IMR-90 (cell line): ENCODE measurements at regions not wholly inside any gene's neighbourhood (a gene's known extent, or its start where the extent isn't known, plus 50 kb on each side); places are given as distances from the start of the nearest gene placed in this dataset.
A peak's percentile ranks its signal among the peaks of the same experiment; 100 is the strongest.

Source experiments
- ATAC-seq: fragments of 200-7000 bp; cut with Tn5 transposase; 2 replicates; pipeline ENCODE4 v1.9.1; 2020; ENCODE audit warnings: low read depth, mild to moderate bottlenecking, moderate library complexity
- BruUV-seq: library from RNA; stranded (reverse); fragments of 400-500 nt; replicated peaks from 2 replicates; lab custom pipeline; 2021; lab: Mats Ljungman, UMichigan
- CTCF ChIA-PET: fragments of 300-600 bp; formaldehyde crosslinking; extraction: SDS; loops from one replicate; lab custom pipeline; 2021; ENCODE audit warnings: antibody characterized with exemption; lab: Yijun Ruan, JAX
- POLR2A ChIA-PET: fragments of 300-600 bp; sonication (Branson Sonifier 250); formaldehyde crosslinking; loops from one replicate; lab custom pipeline; 2022; ENCODE audit warnings: antibody characterized with exemption; ENCODE audit not compliant: unreplicated experiment; lab: Charles Lee
- DNase-seq: peaks from one replicate; pipeline ENCODE4 v3.0.0; 2013
- H2AFZ ChIP-seq: replicated peaks from 2 replicates; pipeline ENCODE3; 2013; ENCODE audit warnings: low read length, mild to moderate bottlenecking; ENCODE audit not compliant: poor library complexity
- H2AK5ac ChIP-seq: 2 replicates; pipeline ENCODE4 v1.6.1; 2013; ENCODE audit warnings: low read depth, low read length, inconsistent platforms
- H2AK9ac ChIP-seq: replicated peaks from 2 replicates; pipeline ENCODE3; 2013; ENCODE audit warnings: mild to moderate bottlenecking, low read depth, low read length, moderate library complexity; ENCODE audit not compliant: poor library complexity
- H2BK120ac ChIP-seq: 2 replicates; pipeline ENCODE4 v1.6.1; 2013; ENCODE audit warnings: low read depth, low read length, inconsistent platforms
- H2BK15ac ChIP-seq: 3 replicates; pipeline ENCODE4 v1.6.1; 2013; ENCODE audit warnings: low read depth, low read length, inconsistent platforms
- H2BK20ac ChIP-seq: 2 replicates; pipeline ENCODE4 v1.6.1; 2013; ENCODE audit warnings: low read depth, mild to moderate bottlenecking, inconsistent platforms, low read length, moderate library complexity
- H2BK5ac ChIP-seq: 2 replicates; pipeline ENCODE4 v1.6.1; 2013; ENCODE audit warnings: mild to moderate bottlenecking, low read depth, low read length, inconsistent platforms; ENCODE audit not compliant: poor library complexity, severe bottlenecking
- H3K14ac ChIP-seq: replicated peaks from 2 replicates; pipeline ENCODE4 v1.6.1; 2013; ENCODE audit warnings: low read depth, low read length, inconsistent platforms
- H3K18ac ChIP-seq: 2 replicates; pipeline ENCODE4 v1.6.1; 2013; ENCODE audit warnings: low read depth, low read length, control low read depth
- H3K23ac ChIP-seq: 2 replicates; pipeline ENCODE4 v1.6.1; 2013; ENCODE audit warnings: low read depth, low read length, inconsistent platforms
- H3K27ac ChIP-seq: 2 replicates; pipeline ENCODE4 v1.5.1; 2013; ENCODE audit warnings: mild to moderate bottlenecking, control low read depth, low read length; ENCODE audit not compliant: insufficient read depth
- H3K27me3 ChIP-seq: 2 replicates; pipeline ENCODE4 v1.6.1; 2013; ENCODE audit warnings: low read length; ENCODE audit not compliant: control insufficient read depth, insufficient read depth
- H3K36me3 ChIP-seq: 2 replicates; pipeline ENCODE4 v1.6.1; 2013; ENCODE audit warnings: low read length, mixed read lengths; ENCODE audit not compliant: control insufficient read depth, insufficient read depth
- H3K4ac ChIP-seq: 2 replicates; pipeline ENCODE4 v1.6.1; 2013; ENCODE audit warnings: low read depth, low read length, inconsistent platforms
- H3K4me1 ChIP-seq: 2 replicates; pipeline ENCODE4 v1.6.1; 2013; ENCODE audit warnings: low read length, mixed read lengths; ENCODE audit not compliant: control insufficient read depth, insufficient read depth
- H3K4me2 ChIP-seq: 2 replicates; pipeline ENCODE4 v1.6.1; 2013; ENCODE audit warnings: low read depth, mild to moderate bottlenecking, control low read depth, low read length, moderate library complexity
- H3K4me3 ChIP-seq: 2 replicates; pipeline ENCODE4 v1.5.1; 2013; ENCODE audit warnings: low read depth, mild to moderate bottlenecking, control low read depth, low read length, moderate library complexity; ENCODE audit not compliant: insufficient read depth
- H3K56ac ChIP-seq: 2 replicates; pipeline ENCODE4 v1.6.1; 2013; ENCODE audit warnings: low read length, inconsistent platforms; ENCODE audit not compliant: insufficient read depth; ENCODE audit errors: extremely low read depth
- H3K79me1 ChIP-seq, 2 experiments: 2 replicates each; pipeline ENCODE4 v1.6.1; 2013; ENCODE audit warnings: low read length in 2 of 2, inconsistent platforms in 1 of 2, low read depth in 1 of 2
- H3K9ac ChIP-seq: 2 replicates; pipeline ENCODE4 v1.6.1; 2013; ENCODE audit warnings: low read depth, low read length, control low read depth
- H3K9me1 ChIP-seq: 2 replicates; pipeline ENCODE4 v1.6.1; 2013; ENCODE audit warnings: low read length, inconsistent platforms; ENCODE audit not compliant: insufficient read depth
- H3K9me3 ChIP-seq: 2 replicates; pipeline ENCODE4 v1.6.1; 2013; ENCODE audit warnings: low read length; ENCODE audit not compliant: control insufficient read depth, insufficient read depth
- H4K20me1 ChIP-seq: 2 replicates; pipeline ENCODE4 v1.6.1; 2013; ENCODE audit warnings: low read length, inconsistent platforms; ENCODE audit not compliant: insufficient read depth
- H4K5ac ChIP-seq: 2 replicates; pipeline ENCODE4 v1.6.1; 2013; ENCODE audit warnings: mild to moderate bottlenecking, low read depth, low read length, control low read depth
- H4K8ac ChIP-seq, 2 experiments: 2 replicates each; pipeline ENCODE4 v1.6.1; 2013; ENCODE audit warnings: low read depth in 2 of 2, low read length in 2 of 2, control low read depth in 1 of 2, inconsistent platforms in 1 of 2
- H4K91ac ChIP-seq: 2 replicates; pipeline ENCODE4 v1.6.1; 2013; ENCODE audit warnings: low read depth, low read length, inconsistent platforms; ENCODE audit not compliant: insufficient read depth
- BHLHE40 ChIP-seq: fragments of 150-350 bp; IDR thresholded peaks from 2 replicates; pipeline ENCODE4 v1.6.1; 2016; ENCODE audit warnings: mild to moderate bottlenecking, low read depth, low read length
- CEBPB ChIP-seq: IDR thresholded peaks from 2 replicates; pipeline ENCODE4 v1.6.1; 2012; ENCODE audit warnings: low read depth, low read length, improper control_type of control experiment
- MAFK ChIP-seq: IDR thresholded peaks from 2 replicates; pipeline ENCODE4 v1.6.1; 2012; ENCODE audit warnings: low read depth, low read length, improper control_type of control experiment
- MAZ ChIP-seq: IDR thresholded peaks from 2 replicates; pipeline ENCODE4 v1.6.1; 2012; ENCODE audit warnings: low read depth, mild to moderate bottlenecking, low read length, improper control_type of control experiment, moderate library complexity, borderline replicate concordance
- MXI1 ChIP-seq: IDR thresholded peaks from 2 replicates; pipeline ENCODE4 v1.6.1; 2012; ENCODE audit warnings: low read depth, mild to moderate bottlenecking, low read length, moderate library complexity, borderline replicate concordance
- POLR2A ChIP-seq: IDR thresholded peaks from 2 replicates; pipeline ENCODE4 v1.6.1; 2012; ENCODE audit warnings: mild to moderate bottlenecking, low read depth, low read length
- RCOR1 ChIP-seq: IDR thresholded peaks from 2 replicates; pipeline ENCODE4 v1.6.1; 2012; ENCODE audit warnings: mild to moderate bottlenecking, low read length, improper control_type of control experiment; ENCODE audit not compliant: insufficient replicate concordance
- WGBS, 2 experiments: methylation state at CpG; one replicate each; pipeline versions ENCODE4 v1.1.5 to v1.1.7; 2013; ENCODE audit warnings: missing lambda C conversion rate in 2 of 2; ENCODE audit not compliant: insufficient read length in 1 of 2; ENCODE audit errors: extremely low coverage in 2 of 2; 5-methylcytosine and 5-hydroxymethylcytosine counted together
- dilution Hi-C: fragments of 300-500 bp; cut with HindIII; formaldehyde crosslinking; loops from one replicate; pipeline ENCODE4 v1.14.3; 2018; ENCODE audit warnings: low sequenced_read_pairs; ENCODE audit not compliant: unreplicated experiment
- in situ Hi-C: fragments of 300-500 bp; cut with MboI; formaldehyde crosslinking; loops from 3 replicates; pipeline ENCODE4 v1.14.3; 2019; ENCODE audit warnings: low sequenced_read_pairs, inconsistent platforms, mixed read lengths
- intact Hi-C: fragments of 100-400 bp; cut with micrococcal nuclease; formaldehyde crosslinking; loops from 2 replicates; pipeline ENCODE4 v1.10.0; 2022

DNA sequence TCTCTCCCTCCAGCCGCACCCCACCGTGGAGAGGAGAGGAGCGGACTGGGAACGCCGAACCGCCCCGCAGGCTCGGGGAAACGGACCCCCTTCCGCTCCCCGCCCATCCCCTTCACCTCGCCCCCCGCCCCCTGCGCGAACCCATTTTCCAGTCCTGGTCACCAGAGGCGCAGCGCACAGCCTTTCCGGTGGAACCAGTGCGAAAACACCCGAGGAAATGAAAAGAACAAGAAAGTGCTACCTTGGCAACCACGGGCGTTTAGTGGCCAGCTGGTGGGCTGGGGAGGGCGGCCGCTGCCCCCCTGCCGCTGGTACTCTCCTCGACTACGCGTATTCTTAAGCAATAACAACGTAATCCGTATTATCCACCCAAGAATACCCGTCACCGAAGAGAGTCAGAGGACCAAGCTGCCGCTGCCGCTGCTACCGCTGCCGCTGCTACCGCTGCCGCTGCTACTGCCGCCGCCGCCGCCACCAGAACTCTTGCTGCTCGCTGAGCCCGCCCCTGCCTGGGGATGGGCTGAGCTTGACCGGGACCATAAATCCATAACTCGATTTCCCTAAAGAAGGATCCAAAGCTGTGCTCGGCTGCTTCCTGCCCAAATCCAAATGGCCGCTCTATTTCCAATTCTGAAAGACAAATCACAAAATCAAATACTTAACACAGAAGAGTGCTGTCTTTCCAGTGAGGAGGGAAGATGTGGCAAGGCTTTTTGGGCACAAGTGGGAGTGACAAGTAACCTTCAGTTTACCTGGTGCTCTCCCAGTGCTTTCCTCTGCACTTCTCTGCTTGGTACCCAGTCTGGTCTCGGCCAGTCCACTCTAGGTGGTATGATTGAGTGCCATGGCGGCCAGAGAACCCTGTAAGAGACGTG, 125.2 kb upstream of the DPYD start:
- dilution Hi-C loops, result no loop called here
- H3K56ac ChIP-seq, result no peak overlapping the region

More for the DNA sequence above, 125.2 kb upstream of the DPYD start:
- Histone ChIP-seq H3K9me3 (no peaks in the 10 kb centered on the region), H4K91ac (peak overlapping the region; percentile 59), H3K14ac (peak overlapping the region; percentile 85), H4K20me1 (no peaks in the 10 kb centered on the region), H3K4ac (peak overlapping the region; percentile 86), H3K4me2 (peak overlapping the region; percentile 95), H3K23ac (peak overlapping the region; percentile 91), H3K18ac (peak overlapping the region; percentile 58; the same call in 1 of the 2 replicates), H3K27me3 (no peaks in the 10 kb centered on the region), H2BK120ac (peak overlapping the region; percentile 72; the same call in 1 of the 2 replicates), H2AK9ac (peak overlapping the region; percentile 95), H4K8ac (peak overlapping the region; percentile 14 to 85; a peak in 2 of 4 replicates), H3K9ac (peak overlapping the region; percentile 92), H3K27ac (peak overlapping the region; percentile 50), H3K36me3 (no peaks in the 10 kb centered on the region), H2BK20ac (no peak overlapping the region; the same call in 1 of the 2 replicates), H2BK15ac (peak overlapping the region; percentile 56; the same call in 1 of the 3 replicates), H3K79me1 (peaks cover 11 to 23% of the 10 kb centered on the region in 2 experiments; a peak in 2 of 4 replicates), H2BK5ac (peak overlapping the region; percentile 66), H4K5ac (peak overlapping the region; percentile 59; the same call in 1 of the 2 replicates), H3K9me1 (0 out of 2 replicates have a peak, but pooled peaks cover 6% of the 10 kb centered on the region), H2AFZ (peak overlapping the region; percentile 96), H3K4me3 (peak overlapping the region; percentile 95), H2AK5ac (peak overlapping the region; percentile 31; the same call in 1 of the 2 replicates), H3K4me1 (peaks cover 5% of the 10 kb centered on the region)
- POLR2A ChIA-PET, result no interaction called here
- peak; percentile 44 for ATAC-seq
- TF ChIP-seq MAFK, result no peak
- no peak for TF ChIP-seq RCOR1
- 0 out of 2 replicates have a peak, but pooled peaks have one; percentile 11 for TF ChIP-seq POLR2A
- TF ChIP-seq MAZ, result 0 out of 2 replicates have a peak, but pooled peaks have one; percentile 12
- peak; percentile 18; the same call in 1 of the 2 replicates for TF ChIP-seq MXI1
- TF ChIP-seq CEBPB, result peak; percentile 70
- no peak for TF ChIP-seq BHLHE40
- in situ Hi-C loops (loop anchor here (10.0 kb wide), 2 partner anchors 131 to 1491 kb away; no protein-coding TSS in a partner anchor), intact Hi-C loops (loop anchor here (2.0 to 10.0 kb wide), 4 partner anchors 37 to 909 kb away; no protein-coding TSS in a partner anchor)
- 1% methylated on average over 17 of the region's 51 CpGs; no CpG with 5 or more reads in 1 of the 2 experiments for WGBS, 2 experiments
- CTCF ChIA-PET, result no interaction called here
- peak; percentile 51 for DNase-seq
- no TSS peak for BruUV-seq
